Kidney (tissue), 13 donors: ENCODE measurements at regions not wholly inside any gene's neighbourhood (a gene's known extent, or its start where the extent isn't known, plus 50 kb on each side); places are given as distances from the start of the nearest gene placed in this dataset.

Experiments
- DNase-seq, 5 donors: peaks; one replicate each; pipeline ENCODE4 v3.0.0-alpha.2; 2013 to 2020
- FAIRE-seq: peaks from 2 replicates; lab custom pipeline; 2012; peaks lifted over from hg19 to GRCh38; lab: Jason Lieb, UNC
- H3K27ac ChIP-seq, 2 donors: one replicate each; pipeline ENCODE4 v1.7.0; 2013; ENCODE audit warnings: low read depth in 2 of 2, low read length in 2 of 2, inconsistent platforms in 1 of 2
- H3K27me3 ChIP-seq: one replicate; pipeline ENCODE4 v1.7.1; 2013; ENCODE audit warnings: low read length, inconsistent platforms; ENCODE audit not compliant: control insufficient read depth, insufficient read depth
- H3K36me3 ChIP-seq, 3 donors: one replicate each; pipeline versions ENCODE4 v1.7.0 to v1.7.1; 2013; ENCODE audit warnings: low read length in 3 of 3, control low read depth in 1 of 3, inconsistent platforms in 1 of 3; ENCODE audit not compliant: insufficient read depth in 3 of 3, control insufficient read depth in 2 of 3
- H3K4me1 ChIP-seq, 3 donors: one replicate each; pipeline versions ENCODE4 v1.7.0 to v1.7.1; 2013; ENCODE audit warnings: low read length in 3 of 3, inconsistent platforms in 1 of 3, low read depth in 1 of 3; ENCODE audit not compliant: control insufficient read depth in 2 of 3, insufficient read depth in 2 of 3
- H3K4me3 ChIP-seq, 3 donors: one replicate each; pipeline versions ENCODE4 v1.7.0 to v1.8.1; 2013; ENCODE audit warnings: low read length in 3 of 3, control low read depth in 1 of 3, inconsistent platforms in 1 of 3
- H3K9ac ChIP-seq, 3 donors: one replicate each; pipeline versions ENCODE4 v1.7.0 to v1.7.1; 2013; ENCODE audit warnings: low read length in 3 of 3, control low read depth in 1 of 3, inconsistent platforms in 1 of 3
- H3K9me3 ChIP-seq, 3 donors: one replicate each; pipeline versions ENCODE4 v1.7.0 to v1.7.1; 2013; ENCODE audit warnings: low read length in 3 of 3, control low read depth in 1 of 3, inconsistent platforms in 1 of 3; ENCODE audit not compliant: control insufficient read depth in 2 of 3, insufficient read depth in 1 of 3
- intact Hi-C: fragments of 100-400 bp; cut with DNase I; formaldehyde crosslinking; loops from one replicate; pipeline ENCODE4 v1.11.1; 2022
- TF ChIP-seq, protein P1 (sequence below): IDR thresholded peaks from 3 replicates; pipeline ENCODE4 v1.5.1; 2012; ENCODE audit warnings: mild to moderate bottlenecking, moderate library complexity, borderline replicate concordance; ENCODE audit not compliant: insufficient read depth; ENCODE audit errors: extremely low read depth
- donor health status: control.
- donor health status: control.
- donor health status: control.
- donor health status: control.
- donor health status: control.
- donor health status: DM: yes; HTN: yes; CAD: no.
- donor health status: Normal renal cell carcinoma (clear cell type).

DNA sequence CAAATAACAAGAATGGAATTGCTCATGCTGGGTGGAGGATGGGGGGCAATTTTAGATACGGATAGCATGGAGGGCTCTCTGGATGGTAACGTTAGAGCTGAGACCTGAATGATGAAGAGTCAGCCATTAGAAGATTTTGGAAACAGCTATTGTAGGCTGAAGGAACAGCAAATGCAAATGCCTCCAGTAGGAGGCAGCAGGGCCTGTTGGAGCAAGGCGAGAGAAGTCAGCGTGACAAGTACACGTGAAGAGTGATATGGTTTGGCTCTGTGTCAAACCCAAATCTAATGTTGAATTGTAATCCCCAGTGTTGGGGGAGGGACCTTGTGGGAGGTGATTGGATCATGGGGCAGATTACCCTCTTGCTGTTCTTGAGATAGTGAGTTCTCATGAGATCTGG, 59.3 kb upstream of the SOD3 start:
- Histone ChIP-seq H3K9me3 (peaks cover 0 to 4% (median 0%) of the 10 kb centered on the region in 3 donors), H3K4me1 (no peaks in the 10 kb centered on the region), H3K27me3 (no peaks in the 10 kb centered on the region), H3K4me3 (no peak overlapping the region), H3K27ac (no peak overlapping the region), H3K9ac (no peak overlapping the region), H3K36me3 (no peaks in the 10 kb centered on the region)
- TF ChIP-seq, protein P1, sequence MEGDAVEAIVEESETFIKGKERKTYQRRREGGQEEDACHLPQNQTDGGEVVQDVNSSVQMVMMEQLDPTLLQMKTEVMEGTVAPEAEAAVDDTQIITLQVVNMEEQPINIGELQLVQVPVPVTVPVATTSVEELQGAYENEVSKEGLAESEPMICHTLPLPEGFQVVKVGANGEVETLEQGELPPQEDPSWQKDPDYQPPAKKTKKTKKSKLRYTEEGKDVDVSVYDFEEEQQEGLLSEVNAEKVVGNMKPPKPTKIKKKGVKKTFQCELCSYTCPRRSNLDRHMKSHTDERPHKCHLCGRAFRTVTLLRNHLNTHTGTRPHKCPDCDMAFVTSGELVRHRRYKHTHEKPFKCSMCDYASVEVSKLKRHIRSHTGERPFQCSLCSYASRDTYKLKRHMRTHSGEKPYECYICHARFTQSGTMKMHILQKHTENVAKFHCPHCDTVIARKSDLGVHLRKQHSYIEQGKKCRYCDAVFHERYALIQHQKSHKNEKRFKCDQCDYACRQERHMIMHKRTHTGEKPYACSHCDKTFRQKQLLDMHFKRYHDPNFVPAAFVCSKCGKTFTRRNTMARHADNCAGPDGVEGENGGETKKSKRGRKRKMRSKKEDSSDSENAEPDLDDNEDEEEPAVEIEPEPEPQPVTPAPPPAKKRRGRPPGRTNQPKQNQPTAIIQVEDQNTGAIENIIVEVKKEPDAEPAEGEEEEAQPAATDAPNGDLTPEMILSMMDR: peak; percentile 57
- FAIRE-seq (no peak), DNase-seq (no peak)
- intact Hi-C loops: no loop called here

DNA sequence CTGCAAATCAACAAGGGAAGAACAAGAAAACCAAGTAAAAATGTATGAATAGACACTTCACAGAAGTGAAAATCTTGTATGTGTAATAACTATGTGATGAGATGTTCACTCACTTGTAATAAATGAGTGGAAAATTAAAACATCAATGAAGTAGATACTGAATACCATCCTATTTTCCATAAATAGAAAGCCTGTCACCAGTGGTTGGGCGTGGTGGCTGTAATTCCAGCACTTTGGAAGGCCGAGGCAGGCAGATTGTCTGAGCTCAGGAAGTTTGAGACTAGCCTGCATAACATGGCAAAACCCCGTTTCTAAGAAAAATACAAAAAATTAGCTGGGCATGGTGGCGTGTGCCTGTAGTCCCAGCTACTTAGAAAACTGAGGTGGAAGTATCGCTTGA, 53.5 kb upstream of the SOD3 start:
- intact Hi-C loops: no loop called here
- no peak for FAIRE-seq
- no peak for DNase-seq

DNA sequence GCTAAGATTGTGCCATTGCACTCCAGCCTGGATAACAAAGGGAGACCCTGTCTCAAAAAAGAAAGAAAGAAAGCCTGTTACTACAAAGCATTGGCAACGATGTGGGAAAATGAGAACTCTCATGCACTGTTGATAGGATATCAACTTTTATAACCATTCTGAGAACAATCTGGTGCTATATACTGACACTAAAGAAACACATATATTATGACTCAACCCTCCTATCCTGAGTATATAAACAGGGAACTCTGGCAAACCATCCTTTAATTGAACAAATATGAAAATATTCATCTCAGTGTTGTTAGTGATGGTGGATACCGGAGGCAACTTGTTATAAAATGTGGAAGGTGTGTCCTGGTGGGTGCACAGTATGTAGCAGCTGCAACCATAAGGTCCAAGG, 53.0 kb upstream of the SOD3 start:
- no peak overlapping the region for H3K4me3 ChIP-seq
- no peaks in the 10 kb centered on the region for H3K4me1 ChIP-seq
- intact Hi-C loops: no loop called here
- FAIRE-seq: no peak
- no peaks in the 10 kb centered on the region for H3K27me3 ChIP-seq
- no peaks in the 10 kb centered on the region for H3K36me3 ChIP-seq
- peaks cover 0 to 4% (median 0%) of the 10 kb centered on the region in 3 donors for H3K9me3 ChIP-seq
- no peak overlapping the region for H3K27ac ChIP-seq
- no peak overlapping the region for H3K9ac ChIP-seq
- TF ChIP-seq, protein P1: no peak
- no peak for DNase-seq

More for the DNA sequence above, 53.5 kb upstream of the SOD3 start:
- Histone ChIP-seq H3K4me1 (no peaks in the 10 kb centered on the region), H3K27ac (no peak overlapping the region), H3K9ac (no peak overlapping the region), H3K36me3 (no peaks in the 10 kb centered on the region), H3K9me3 (peaks cover 0 to 4% (median 0%) of the 10 kb centered on the region in 3 donors), H3K27me3 (no peaks in the 10 kb centered on the region), H3K4me3 (no peak overlapping the region)
- TF ChIP-seq, protein P1: no peak

DNA sequence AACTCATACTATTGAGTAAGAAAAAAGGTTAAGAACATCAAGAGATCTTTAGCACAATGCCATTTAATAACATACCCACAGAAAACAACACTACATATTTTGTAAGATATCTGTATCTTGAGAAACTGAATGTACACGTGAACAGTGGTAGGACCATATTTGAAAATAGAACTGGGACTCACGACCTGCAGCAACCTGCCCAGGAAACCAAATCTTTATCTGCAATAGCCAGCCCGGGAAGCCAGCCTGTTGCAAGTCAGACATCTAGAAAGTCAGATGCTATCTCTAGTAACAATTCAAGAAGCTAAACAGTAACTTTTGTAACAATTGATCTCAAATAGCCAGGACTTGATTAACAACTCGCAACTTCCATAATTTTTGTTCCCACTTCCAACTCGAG, 52.6 kb upstream of the SOD3 start:
- no peak for FAIRE-seq
- Histone ChIP-seq H3K4me3 (no peak overlapping the region), H3K4me1 (no peaks in the 10 kb centered on the region), H3K27me3 (no peaks in the 10 kb centered on the region), H3K9me3 (peaks cover 0 to 4% (median 0%) of the 10 kb centered on the region in 3 donors), H3K9ac (no peak overlapping the region), H3K36me3 (no peaks in the 10 kb centered on the region), H3K27ac (no peak overlapping the region)
- no peak for DNase-seq
- TF ChIP-seq, protein P1: no peak
- intact Hi-C loops: no loop called here
